Fibroblast of mammary gland (primary cell): ENCODE measurements at regions not wholly inside any gene's neighbourhood (a gene's known extent, or its start where the extent isn't known, plus 50 kb on each side); places are given as distances from the start of the nearest gene placed in this dataset.

Source experiments
- DNase-seq: peaks from one replicate; pipeline ENCODE4 v3.0.0-alpha.2; 2010; ENCODE audit warnings: low read depth
- H3K4me3 ChIP-seq: 2 replicates; pipeline ENCODE4 v1.5.1; 2011; ENCODE audit warnings: low read depth, mild to moderate bottlenecking, low read length, moderate library complexity; ENCODE audit not compliant: control insufficient read depth
- TF ChIP-seq, protein P1 (sequence below): conservative IDR thresholded peaks from 2 replicates; pipeline ENCODE4 v1.5.1; 2011; ENCODE audit warnings: low read depth, low read length, inconsistent platforms; ENCODE audit not compliant: control insufficient read depth, insufficient read depth

- DNase-seq, result no peak
- TF ChIP-seq, protein P1, sequence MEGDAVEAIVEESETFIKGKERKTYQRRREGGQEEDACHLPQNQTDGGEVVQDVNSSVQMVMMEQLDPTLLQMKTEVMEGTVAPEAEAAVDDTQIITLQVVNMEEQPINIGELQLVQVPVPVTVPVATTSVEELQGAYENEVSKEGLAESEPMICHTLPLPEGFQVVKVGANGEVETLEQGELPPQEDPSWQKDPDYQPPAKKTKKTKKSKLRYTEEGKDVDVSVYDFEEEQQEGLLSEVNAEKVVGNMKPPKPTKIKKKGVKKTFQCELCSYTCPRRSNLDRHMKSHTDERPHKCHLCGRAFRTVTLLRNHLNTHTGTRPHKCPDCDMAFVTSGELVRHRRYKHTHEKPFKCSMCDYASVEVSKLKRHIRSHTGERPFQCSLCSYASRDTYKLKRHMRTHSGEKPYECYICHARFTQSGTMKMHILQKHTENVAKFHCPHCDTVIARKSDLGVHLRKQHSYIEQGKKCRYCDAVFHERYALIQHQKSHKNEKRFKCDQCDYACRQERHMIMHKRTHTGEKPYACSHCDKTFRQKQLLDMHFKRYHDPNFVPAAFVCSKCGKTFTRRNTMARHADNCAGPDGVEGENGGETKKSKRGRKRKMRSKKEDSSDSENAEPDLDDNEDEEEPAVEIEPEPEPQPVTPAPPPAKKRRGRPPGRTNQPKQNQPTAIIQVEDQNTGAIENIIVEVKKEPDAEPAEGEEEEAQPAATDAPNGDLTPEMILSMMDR, result no peak
- H3K4me3 ChIP-seq, result no peak overlapping the region
These were observed 250.3 kb upstream of the PROX1 start for GRCh38 chr1:213737398-213738035.

DNA sequence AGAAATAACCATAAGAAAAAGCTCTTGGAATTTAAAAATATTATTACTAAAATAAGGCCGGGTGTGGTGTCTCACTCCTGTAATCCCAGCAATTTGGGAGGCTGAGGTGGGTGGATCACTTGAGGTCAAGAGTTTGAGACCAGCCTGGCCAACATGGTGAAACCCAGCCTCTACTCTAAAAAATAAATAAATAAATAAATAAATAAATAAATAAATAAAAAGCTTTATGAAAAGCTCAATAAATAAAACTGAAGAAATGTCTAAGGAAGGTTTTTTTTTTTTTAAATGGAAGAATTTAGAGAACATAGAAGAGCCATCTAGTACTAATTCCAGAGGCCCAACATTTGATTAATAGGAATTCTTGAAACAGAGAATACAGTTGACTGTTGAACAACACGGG, 249.1 kb upstream of the PROX1 start:
- no peak for DNase-seq
- TF ChIP-seq, protein P1, result no peak
- H3K4me3 ChIP-seq, result no peak overlapping the region

DNA sequence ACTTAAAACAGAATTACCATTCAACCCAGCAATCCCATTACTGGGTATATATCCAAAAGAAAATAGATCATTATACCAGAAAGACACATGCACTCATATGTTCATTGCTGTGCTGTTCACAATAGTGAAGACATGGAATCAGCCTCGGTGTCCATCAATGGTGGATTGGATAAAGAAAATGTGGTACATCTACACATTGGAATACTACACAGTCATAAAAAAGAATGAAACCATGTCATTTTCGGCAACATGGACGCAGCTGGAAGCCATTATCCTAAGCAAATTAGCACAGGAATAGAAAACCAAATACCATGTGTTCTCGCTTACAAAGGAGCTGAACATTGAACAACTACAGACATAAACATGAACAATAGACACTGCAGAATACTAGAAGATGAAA, 244.8 kb upstream of the PROX1 start:
- H3K4me3 ChIP-seq, result no peak overlapping the region
- TF ChIP-seq, protein P1, result no peak
- no peak for DNase-seq

GRCh38 chr1:213744780-213745179, 243.0 kb upstream of the PROX1 start:
- DNase-seq, result no peak
- H3K4me3 ChIP-seq, result no peak overlapping the region
- TF ChIP-seq, protein P1, result no peak

DNA sequence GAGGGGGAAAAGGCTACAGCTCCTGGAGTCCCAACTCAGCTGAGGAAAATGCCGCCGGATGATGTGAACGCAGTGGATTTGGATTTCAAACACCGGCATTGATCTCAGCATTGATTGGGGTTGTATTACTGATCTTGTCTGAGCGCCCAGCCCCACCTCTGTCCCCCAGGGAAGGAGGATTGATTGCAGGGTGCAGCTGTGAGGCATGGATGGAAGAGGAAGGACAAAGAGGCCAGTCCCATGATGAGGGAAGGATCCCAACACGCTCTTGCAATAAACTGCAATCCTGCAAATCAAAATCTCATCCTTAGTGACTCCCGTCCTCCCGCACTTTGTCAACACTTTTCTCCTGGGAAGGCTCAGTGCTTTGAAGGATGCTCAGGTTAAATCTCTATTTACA, 242.3 kb upstream of the PROX1 start:
- DNase-seq, result no peak
- H3K4me3 ChIP-seq, result no peak overlapping the region
- TF ChIP-seq, protein P1, result no peak

DNA sequence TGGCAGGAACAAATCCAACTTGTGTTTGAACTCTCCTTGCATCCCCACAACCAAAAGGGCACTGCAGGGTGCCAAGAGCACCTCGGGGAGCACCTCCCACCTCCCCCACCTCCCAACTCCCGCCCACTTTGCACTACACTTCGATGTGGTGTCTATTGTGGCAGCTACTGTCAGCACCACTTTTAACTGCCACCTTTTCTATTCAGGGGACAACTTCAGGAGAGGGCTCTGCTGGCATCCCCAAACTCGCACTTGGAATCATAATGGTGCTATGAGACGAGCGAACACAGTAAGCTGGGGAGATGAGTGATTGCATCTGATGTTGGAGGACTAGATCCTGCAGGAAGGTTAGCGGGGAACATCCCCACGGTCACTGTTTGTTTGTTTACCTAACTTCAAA, 238.2 kb upstream of the PROX1 start:
- H3K4me3 ChIP-seq, result no peak overlapping the region
- no peak for DNase-seq
- TF ChIP-seq, protein P1, result no peak
